EH (cell line): ENCODE measurements at regions not wholly inside any gene's neighbourhood (a gene's known extent, or its start where the extent isn't known, plus 50 kb on each side); places are given as distances from the start of the nearest gene placed in this dataset.
"Not testable (repeated sequence)": the region's sequence is repeated elsewhere in the genome, so short reads cannot be mapped to it uniquely, and the experiment has no call there.

Experiments
- DNase-seq: peaks from one replicate; pipeline ENCODE4 v3.0.0-alpha.2; 2015; ENCODE audit warnings: low read depth

DNA sequence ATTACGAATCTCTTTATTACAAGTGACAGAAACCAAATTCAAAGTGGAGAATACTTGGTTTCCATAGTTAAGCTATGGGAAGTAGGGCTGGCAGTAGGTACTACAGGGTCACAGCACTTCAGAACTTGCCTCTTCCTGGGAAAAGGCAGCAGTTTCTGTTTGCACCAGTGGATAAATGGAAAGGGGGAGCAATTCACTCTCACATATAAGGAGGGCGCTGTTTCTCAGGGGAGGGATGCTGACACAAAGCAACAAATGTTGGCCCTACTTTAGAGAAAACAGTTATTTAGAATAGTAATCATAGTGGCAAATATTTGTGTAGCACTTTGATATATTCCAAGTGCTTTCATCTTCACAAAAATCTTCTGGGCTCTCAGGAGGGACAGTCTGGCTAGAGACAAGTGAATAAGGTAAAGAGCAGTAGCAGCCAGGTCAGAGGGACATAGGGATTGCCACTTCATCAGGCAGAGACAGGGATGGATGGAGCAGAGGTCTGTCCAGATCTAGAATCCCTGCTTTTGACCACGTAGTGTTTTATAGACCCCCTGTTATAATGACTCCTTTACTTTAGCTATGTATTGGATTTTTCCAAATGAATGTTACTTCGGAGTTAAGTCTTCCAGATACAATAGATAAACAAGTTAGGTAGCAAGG, 554.8 kb upstream of the SGCD start:
- DNase-seq = no peak

DNA sequence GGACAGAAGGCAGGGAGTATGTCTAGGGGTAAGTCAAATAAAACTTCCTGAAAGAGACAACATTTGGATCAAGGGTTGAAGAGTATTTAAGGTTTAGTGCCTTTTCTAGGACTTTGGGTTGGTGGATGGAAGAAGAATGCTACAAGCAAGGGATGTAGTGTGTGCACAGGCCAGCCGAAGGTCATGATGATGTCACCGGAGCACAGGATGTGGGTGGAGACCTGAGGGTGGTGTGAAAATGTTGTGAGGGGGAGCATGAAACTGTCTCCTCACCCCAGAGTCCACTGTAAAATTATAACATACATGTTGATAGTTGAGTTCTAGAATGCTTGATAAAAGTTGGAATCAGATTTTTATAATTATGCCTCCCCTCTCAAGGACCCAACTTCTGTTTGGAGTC, 553.3 kb upstream of the SGCD start:
- no peak for DNase-seq

DNA sequence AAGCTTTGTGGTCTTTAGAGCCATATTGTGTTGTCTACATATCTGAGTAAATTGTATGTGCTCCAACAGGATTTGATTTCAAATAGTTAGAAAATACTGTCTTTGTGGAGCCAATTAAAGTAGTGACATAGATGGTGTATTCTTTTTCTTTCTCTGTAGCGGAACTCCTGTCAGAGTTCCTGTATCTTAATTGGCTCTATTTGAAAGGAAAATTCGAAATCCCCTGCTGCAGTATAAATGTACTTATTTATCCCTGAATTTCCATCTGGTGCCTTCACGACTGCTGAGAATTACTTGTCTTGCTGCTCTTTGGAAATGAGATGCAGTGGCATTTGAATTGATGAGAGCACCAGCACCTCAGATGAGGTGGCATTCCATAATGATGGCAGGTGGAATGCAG, 546.7 kb upstream of the SGCD start:
- DNase-seq = no peak

DNA sequence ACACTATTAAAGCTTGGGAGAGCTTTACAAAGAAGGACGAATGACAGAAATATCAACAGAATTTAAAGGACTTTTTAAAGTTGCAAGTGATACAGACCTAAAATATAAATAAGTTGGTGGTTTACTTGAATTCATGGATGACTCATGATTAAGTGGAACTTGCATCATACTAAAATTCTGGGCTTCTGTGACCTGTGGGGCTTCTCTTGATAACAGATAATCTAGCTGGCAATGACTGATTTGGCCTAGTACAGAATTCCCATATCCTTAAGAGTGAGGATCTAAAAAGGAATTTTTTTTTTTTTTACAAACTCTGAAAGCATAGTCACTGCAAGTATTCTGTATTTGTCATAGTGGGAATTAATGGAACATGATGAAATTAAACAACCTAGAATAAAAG, 543.7 kb upstream of the SGCD start:
- DNase-seq = no peak

DNA sequence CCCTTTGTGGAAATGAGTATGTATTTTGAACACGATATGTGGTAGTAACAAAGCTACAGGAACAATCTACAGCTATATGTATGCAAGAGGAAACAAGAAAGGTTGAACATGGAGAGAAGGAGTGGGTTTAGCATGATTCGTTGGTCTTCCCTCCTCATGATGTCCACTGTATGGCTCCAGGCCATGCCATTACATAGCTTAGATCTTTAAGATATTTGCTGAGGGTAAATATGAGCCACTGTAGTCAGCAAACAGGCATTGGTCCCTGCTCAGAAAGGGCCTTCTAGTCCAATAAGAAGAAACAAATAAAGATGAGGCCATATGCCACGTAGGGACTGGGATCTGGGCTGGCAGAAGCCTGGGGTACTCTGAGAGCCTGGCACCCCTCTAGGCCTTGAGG, 543.2 kb upstream of the SGCD start:
- DNase-seq = no peak

DNA sequence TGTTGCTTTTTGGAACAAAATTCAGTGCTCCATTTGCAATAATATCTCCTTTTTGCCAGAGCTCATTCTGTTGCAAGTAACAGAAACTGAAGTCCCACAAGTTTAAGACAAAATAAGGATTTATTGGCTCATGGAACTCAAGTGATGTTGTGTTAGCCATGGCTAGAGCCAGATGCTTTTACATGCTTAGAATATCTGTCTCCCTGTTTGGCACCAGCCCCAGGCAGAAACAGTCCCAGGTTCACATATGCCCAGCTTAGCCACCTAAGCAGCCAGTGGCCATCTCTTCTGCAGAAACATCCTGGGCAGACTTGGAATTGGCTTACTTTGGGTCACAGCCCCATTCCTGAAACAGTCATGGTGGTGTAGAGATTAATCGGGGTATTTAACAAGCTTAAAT, 540.9 kb upstream of the SGCD start:
- DNase-seq = no peak

DNA sequence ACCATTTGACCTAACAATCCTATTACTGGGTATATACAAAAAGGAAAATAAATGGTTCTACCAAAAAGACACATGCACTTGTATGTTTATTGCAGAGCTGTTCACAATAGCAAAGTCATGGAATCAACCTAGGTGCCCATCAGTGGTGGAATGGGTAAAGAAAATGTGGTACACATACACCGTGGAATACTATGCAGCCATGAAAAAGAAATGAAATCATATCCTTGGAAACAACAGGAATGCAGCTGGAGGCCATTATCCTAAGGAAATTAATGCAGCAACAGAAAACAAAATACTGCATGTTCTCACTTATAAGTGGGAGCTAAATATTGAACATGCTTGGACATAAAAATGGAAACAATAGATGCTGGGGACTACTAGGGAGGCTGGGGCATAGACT, 534.1 kb upstream of the SGCD start:
- no peak for DNase-seq

DNA sequence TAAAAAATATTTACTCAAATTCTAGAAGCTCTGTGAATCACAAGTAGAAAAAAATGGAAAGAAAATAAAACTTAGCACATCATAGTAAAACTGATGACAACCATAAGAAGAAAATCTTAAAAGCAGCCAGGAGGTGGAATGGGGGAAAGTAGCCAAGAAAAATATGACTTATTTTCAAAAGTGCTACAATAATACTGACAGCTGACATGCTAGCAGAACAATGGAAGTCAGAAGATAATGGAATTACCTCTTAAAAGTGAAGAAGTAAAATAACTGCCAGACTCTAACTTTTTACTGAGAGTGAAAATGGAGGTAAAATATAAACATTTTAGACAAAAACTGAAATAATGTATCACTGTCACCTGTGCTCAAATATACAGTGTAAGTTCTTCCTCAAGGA, 532.2 kb upstream of the SGCD start:
- DNase-seq = no peak

DNA sequence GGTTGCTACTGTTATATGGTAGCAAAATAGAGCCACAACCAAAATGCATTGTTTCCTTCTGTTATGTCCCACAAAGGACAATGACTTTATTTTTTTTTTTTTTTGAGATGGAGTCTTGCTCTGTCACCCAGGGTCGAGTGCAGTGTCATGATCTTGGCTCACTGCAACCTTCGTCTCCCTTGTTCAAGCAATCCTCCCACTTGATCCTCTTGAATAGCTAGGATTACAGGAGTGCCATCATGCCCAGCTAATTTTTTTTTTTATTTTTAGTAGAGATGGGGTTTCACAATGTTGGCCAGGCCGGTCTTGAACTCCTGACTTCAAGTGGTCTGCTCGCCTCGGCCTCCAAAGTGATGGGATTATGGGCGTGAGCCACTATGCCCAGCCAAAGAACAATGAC, 527.7 kb upstream of the SGCD start:
- DNase-seq = no peak

DNA sequence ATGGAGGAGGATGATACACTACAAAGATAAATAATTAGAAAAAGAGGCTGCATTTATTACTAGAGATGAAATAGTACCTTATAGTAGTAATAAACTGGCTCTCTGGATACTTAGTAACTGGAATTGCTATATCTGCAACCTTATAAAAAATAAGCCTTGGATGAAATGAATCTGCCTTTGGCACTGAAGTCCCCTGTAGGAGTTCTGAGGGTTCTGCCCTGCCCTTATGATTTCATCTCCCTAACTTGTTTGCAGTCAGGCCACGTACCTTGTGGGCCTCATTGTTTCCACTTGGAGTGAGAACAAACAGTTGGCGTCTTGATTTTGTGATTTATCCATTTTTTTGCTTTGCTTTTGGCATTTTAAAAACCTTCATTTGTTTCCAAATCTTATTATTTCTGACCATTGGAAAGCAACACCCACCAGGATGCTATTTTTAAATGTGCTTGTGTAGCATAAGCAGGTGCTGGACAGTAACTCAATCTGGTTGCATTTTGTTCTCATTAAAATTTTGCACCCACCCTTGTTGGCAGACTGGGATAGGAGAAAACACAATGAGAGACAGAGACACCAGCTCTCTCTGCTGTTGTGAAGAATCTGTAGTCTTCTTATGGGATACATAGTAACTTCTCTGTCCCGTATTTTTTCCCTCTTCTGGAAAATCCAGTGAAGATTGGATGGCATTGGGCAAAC, 518.9 kb upstream of the SGCD start:
- no peak for DNase-seq

DNA sequence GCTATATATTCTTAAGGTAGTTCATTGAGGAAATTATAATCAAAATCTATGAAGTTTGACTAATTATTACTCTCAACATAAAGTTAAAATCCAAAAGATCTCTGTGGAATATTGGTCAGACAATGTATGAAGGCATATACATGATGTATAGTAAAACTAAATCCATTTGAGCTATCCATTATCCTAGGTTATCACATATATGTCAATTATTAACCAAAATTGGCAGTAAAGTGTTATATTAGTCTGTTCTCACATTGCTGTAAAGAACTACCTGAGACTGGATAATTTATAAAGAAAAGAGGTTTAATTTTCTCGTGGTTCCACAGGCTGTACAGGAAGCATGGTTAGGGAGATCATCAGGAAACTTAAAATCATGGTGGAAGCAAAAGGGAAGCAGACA, 511.7 kb upstream of the SGCD start:
- DNase-seq = no peak

DNA sequence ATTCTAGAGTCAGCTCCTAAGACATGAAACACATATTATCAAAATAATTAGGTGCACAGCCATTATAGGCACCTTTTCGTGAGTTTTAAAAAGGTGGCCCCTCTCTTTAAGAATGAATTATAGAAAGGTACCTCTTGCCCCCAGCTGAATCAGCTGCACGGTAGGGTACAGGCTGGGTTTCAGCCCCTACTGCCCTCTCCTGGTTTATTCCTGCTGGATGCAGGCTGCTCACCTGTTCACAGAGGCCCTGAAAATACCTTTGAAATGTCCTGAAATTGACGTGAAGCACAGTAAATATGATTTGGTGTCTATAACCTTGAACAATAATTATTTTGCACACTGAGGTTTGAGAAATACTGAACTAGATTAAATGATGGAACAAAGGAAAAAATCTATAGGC, 504.8 kb upstream of the SGCD start:
- DNase-seq = no peak

DNA sequence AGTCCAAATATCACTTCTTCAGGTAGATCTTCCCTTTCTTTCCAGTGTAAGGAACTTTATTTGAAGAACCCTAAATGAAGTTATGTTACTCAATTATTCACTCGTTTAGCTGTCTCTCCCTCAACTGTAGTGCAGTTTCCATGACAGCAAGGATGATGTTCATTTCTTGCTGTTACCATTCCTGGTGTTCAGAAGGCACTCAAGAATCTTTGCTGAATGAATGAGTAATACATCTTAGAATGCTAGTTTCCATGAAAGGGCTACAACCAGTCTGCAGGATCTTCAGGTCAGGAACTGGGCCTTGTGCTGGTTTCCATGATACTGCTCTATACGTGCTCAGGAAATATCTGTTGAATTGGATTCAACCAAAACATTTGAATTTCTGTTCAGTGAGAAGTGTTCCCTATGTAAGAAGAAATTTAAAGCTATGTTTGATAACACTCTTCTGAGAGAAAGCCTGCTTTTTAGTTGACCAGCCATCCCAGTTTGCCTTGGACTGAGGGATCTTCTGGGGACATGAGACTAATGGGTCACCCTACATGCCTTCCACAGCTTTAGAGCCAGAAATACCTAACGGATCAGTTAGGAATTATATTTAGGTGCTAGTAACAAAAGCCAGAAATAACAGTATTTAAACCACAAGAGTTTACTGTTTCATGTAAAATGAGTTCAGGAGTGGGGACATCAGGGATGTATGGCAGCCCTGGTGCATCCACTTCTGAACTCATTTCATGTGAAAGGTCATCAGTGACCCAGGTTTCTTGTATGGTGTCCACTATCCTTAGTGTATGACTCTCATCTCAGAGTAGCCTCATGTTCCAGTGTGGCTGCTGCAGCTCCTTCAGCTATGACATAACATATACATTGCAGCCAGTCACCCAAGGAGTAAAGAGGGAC, 500.1 kb upstream of the SGCD start:
- DNase-seq = peak; percentile 3

DNA sequence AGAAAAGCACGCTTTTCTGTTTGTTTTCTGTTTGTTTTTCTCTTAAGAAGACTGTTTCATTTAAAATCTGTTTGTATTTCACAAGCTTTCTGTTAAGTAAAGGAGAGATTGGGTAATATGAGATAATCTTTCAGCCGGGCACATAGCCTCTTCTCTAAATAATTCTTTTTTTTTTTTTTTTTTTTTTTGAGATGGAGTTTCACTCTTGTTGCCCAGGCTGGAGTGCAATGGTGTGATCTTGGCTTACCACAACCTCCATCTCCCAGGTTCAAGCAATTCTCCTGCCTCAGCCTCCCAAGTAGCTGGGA, 499.5 kb upstream of the SGCD start:
- not testable (repeated sequence) for DNase-seq

DNA sequence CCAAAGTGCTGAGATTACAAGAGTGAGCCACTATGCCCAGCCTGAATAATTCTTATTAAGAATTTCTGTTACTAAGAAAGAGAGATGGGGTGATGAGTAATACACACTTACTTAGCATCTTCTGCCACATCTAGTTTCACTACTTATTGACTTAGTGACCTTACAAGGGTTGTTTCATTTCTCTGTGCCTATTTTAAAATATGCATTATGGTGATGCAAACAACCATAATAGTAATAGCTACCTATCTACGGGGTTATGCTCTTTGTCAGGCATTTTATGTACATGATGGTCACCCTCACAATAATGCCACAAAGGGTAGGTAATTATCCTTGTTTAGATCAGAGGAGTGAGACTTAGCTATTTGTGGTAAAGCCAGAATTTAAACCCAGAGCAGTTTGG, 499.0 kb upstream of the SGCD start:
- no peak for DNase-seq

DNA sequence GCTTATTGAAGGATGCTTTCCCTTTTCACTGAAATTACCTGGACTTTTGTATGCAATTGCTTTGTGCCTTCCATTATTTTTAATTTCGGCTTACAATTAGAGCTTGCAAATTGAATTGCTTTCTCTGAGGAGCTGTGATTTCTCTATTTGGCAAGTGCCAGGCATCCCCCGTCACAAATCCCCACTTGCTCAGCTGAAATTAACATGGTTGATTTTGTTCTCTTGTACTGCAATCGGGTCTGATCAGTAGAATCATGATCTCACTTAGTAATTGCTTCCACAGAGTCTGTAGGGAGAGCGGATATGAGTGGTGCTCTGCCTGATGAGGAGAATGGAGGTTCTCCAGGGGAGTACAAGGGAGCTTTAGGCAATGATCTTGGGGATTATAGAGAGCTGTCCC, 495.5 kb upstream of the SGCD start:
- no peak for DNase-seq

DNA sequence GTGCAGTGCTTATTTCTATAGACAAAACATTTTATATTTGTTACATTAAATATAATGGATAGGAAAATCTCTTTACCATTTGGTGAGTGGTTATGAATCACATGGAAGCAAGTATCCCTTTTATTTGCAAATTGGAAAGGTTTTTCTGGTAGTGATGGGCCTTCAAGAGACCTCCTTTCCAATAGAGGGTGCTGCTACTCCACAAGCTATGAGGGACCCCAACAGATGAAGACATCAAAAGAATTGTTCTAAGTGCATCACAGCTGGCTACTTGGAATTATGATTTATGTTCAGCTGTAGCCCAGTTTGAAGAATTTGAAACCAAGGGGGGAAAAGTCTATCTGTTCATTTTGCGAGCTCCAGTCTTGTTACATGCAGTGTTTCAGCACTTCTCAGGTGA, 493.7 kb upstream of the SGCD start:
- peak; percentile 1 for DNase-seq

DNA sequence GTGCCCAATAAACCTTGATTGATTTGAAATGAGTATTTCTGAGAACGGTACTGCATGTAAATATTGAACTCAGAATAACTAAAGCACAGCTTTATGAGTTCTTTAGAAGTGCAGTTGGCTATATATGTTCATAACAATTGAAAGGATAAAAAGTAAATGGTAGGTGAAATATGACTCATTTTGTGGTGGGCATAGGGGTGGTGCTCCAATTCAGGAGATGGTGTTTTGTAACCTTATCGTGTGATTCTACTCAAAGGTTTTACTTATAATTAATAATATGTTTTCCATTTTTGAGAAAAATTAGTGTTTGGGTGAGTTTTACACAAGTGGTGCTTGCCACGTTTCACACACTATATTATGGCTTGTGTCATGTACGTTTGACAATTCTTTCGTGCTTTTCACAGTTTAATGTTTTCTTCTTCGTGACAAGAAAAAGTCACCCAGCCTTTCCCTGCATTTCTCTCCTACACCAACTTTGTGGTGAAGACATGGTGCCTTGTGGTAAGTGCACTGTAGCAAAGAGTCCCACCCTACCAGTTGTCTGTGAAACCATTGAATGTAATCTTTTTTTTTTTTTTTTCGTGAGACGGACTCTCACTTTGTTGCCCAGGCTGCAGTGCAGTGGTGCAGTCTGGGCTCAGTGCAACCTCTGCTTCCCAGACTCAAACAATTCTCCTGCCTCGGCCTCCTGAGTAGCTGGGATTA, 492.5 kb upstream of the SGCD start:
- DNase-seq = no peak

DNA sequence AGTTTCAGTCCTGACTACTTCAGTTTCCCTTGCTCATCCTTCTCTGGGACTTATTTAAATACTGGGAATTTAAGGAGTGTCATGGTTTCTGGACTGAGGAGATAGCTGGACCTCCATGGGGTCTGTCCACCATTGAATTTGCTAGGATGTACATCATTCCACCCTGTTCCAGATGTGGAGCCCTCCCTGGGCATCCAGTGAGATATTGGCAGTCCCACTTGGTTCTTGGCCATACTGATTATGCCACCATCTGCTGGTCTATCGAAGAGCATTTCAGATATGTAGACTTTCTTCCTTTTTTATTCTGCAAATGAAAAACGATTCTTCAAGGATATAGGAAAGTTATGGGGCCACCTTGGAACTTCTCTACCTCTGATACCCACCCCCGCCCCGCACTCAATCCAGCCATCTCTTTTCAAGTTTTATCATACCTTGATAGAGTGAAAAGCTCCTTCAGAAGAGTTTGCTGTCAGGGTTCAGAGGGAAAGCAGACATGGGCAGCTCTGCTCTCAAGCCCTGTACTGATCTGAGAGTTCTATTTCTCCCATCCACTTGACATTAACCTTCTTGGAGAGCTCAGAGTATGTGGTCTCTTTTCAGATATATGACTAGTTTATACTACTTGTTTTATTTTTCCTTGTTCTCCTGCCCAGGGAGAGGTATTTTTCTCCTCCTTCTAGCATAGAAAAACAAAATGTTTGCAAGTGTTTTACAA, 490.7 kb upstream of the SGCD start:
- DNase-seq = no peak

DNA sequence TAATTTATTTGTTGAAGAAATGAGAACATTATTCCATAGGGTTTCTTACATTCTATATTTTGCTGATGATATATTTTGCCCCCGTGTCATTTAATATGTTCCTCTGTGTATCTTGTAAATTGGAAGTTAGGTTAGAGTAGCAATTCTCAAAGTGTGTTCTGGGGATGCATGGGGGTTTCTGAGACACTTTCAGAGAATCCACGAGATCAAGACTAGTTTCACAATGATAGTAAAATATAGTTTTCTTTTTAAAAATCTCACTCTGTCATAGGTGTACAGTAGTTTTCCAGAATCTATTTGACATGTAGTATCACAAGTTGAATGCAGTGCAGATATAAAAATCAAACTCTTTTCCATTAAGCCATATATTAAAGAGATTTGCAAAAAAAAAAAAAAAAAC, 488.6 kb upstream of the SGCD start:
- DNase-seq = no peak

DNA sequence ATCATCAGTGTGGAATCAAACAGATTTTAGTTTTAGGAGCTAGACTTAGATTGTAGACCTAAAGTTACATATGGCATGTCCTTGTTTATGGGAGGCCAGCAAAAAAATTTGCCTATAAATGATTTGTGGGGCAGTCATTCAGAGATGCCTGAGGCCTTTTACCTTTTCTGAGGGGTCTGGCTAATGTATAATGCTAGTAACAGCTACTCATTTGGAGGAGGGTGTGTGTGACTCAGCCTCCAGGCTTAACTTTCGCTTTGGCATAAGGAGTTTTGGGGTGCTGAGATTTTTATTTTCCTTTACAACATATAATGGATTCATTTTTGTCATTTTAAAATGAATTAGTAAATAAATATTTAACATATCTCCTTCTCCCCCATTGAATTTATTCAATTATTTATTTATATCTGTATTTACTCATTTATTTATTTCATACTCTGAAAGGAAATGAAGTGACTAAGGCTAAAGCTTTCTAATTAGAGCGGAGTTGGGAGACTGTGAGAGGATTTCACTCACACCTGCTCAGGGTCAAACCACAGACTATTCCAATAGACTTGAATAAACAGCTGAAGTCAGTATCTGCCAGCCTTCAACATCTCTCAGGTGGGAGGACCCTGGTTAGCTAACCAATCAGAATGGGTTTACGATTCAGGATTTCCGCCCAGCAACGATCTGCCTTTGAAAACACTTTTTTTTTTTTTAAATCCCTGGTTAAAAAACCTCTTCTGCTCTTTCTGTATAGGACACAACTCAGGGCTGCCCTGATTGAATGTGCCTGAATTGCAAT, 487.5 kb upstream of the SGCD start:
- no peak for DNase-seq
